ENCODE measurements at regions not wholly inside any gene's neighbourhood (a gene's known extent, or its start where the extent isn't known, plus 50 kb on each side); places are given as distances from the start of the nearest gene placed in this dataset.
"Not testable (repeated sequence)": the region's sequence is repeated elsewhere in the genome, so short reads cannot be mapped to it uniquely, and the experiment has no call there.

DNA sequence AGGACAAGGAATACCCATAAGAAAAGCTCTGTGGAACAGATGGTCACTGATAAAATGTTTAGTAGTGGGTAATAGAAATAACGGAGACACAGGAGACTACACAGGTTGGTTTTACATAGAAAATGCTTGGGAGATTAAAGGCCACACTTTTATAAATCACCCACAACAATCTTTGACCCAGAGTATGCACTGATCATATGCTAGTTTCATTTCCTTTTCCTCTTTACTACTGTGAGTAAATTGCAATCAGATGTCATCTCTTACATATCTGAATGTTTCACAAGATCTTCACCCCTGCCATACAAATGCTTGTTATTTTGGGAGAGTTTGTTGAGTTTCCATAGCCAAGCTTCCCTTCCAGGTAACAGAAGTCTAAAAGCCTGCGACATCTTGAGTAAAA is 978.4 kb upstream of the KLHL29 start:
- no peak overlapping the region for H3K4me3 ChIP-seq (ENCODE audit: extremely low read depth, insufficient read depth, low read length, poor library complexity, severe bottlenecking)
- no peak overlapping the region for H3K27ac ChIP-seq (ENCODE audit: low read depth, low read length, severe bottlenecking)
- no peaks in the 10 kb centered on the region for H3K4me1 ChIP-seq (ENCODE audit: control insufficient read depth, insufficient read depth, low read length, poor library complexity, severe bottlenecking)
- no peaks in the 10 kb centered on the region for H3K9me3 ChIP-seq (ENCODE audit: control insufficient read depth, low read length)
- WGBS, 2 experiments (ENCODE audit: insufficient coverage in 2 of 2): 100% methylated on average over 1 of the region's 2 CpGs; no CpG with 5 or more reads in 1 of the 2 experiments
- no peaks in the 10 kb centered on the region for H3K36me3 ChIP-seq (ENCODE audit: control insufficient read depth, insufficient read depth, low read length)

- H3K36me3 ChIP-seq (ENCODE audit: control insufficient read depth, insufficient read depth, low read length): no peaks in the 10 kb centered on the region
- peaks cover 4% of the 10 kb centered on the region for H3K9me3 ChIP-seq (ENCODE audit: control insufficient read depth, low read length)
- H3K4me1 ChIP-seq (ENCODE audit: control insufficient read depth, insufficient read depth, low read length, poor library complexity, severe bottlenecking): no peaks in the 10 kb centered on the region
- no peak overlapping the region for H3K27ac ChIP-seq (ENCODE audit: low read depth, low read length, severe bottlenecking)
- H3K4me3 ChIP-seq (ENCODE audit: extremely low read depth, insufficient read depth, low read length, poor library complexity, severe bottlenecking): no peak overlapping the region
These were observed 964.9 kb upstream of the KLHL29 start for GRCh38 chr2:22420076-22420475.

- Histone ChIP-seq H3K9me3 (ENCODE audit: control insufficient read depth, low read length) (no peaks in the 10 kb centered on the region), H3K4me1 (ENCODE audit: control insufficient read depth, insufficient read depth, low read length, poor library complexity, severe bottlenecking) (no peaks in the 10 kb centered on the region), H3K36me3 (ENCODE audit: control insufficient read depth, insufficient read depth, low read length) (no peaks in the 10 kb centered on the region), H3K27ac (ENCODE audit: low read depth, low read length, severe bottlenecking) (no peak overlapping the region), H3K4me3 (ENCODE audit: extremely low read depth, insufficient read depth, low read length, poor library complexity, severe bottlenecking) (no peak overlapping the region)
- no CpG with 5 or more reads among the region's 1 CpG for WGBS, 2 experiments (ENCODE audit: insufficient coverage in 2 of 2)
These were observed 942.9 kb upstream of the KLHL29 start for GRCh38 chr2:22442051-22442450.

DNA sequence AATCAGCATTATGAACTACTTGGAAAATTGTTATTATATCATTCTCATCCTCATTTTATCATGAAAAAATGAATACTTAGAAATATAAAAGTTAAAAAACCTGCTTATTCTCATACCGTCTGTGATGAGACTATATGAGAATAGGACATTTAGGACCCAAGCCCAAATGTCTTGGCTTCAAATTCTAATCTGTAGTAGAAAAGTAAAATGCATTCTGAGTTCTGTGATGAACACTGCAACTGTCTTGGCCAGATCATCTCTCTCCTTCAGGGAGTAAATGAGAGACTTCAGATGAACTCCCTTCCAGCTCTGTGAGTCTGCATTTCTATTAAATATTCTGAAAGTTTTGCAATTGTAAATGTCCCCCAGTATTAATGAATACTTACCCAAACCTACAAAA is 940.7 kb upstream of the KLHL29 start:
- Histone ChIP-seq H3K4me3 (ENCODE audit: extremely low read depth, insufficient read depth, low read length, poor library complexity, severe bottlenecking) (no peak overlapping the region), H3K27ac (ENCODE audit: low read depth, low read length, severe bottlenecking) (no peak overlapping the region), H3K4me1 (ENCODE audit: control insufficient read depth, insufficient read depth, low read length, poor library complexity, severe bottlenecking) (no peaks in the 10 kb centered on the region), H3K9me3 (ENCODE audit: control insufficient read depth, low read length) (no peaks in the 10 kb centered on the region), H3K36me3 (ENCODE audit: control insufficient read depth, insufficient read depth, low read length) (no peaks in the 10 kb centered on the region)
- WGBS, 2 experiments (ENCODE audit: insufficient coverage in 2 of 2): no CpG with 5 or more reads among the region's 1 CpG

- Histone ChIP-seq H3K4me1 (ENCODE audit: control insufficient read depth, insufficient read depth, low read length, poor library complexity, severe bottlenecking) (no peaks in the 10 kb centered on the region), H3K36me3 (ENCODE audit: control insufficient read depth, insufficient read depth, low read length) (no peaks in the 10 kb centered on the region), H3K4me3 (ENCODE audit: extremely low read depth, insufficient read depth, low read length, poor library complexity, severe bottlenecking) (no peak overlapping the region), H3K27ac (ENCODE audit: low read depth, low read length, severe bottlenecking) (no peak overlapping the region), H3K9me3 (ENCODE audit: control insufficient read depth, low read length) (no peaks in the 10 kb centered on the region)
- WGBS, 2 experiments (ENCODE audit: insufficient coverage in 2 of 2): 82% methylated on average over 4 of the region's 5 CpGs; no CpG with 5 or more reads in 1 of the 2 experiments
These were observed 935.3 kb upstream of the KLHL29 start for GRCh38 chr2:22449696-22450095.

DNA sequence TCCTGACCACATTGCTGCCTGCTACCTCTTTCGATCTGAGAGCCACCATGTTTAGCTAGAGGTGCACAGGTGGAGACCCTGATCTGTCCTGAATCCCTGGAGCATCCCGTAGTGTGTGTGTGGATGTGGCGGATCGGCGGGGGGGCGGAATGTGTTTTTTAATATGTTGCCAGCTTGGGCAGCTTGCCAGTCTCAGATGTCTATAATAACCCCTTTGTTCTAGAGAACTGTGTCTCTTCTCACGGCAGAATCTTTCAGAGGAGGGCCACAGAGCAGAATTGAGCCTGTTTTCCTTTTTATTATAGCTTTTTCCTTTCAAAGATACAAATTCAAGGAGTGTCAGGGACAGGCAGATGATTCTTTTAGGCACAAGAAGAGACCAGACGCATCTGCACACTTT is 934.1 kb upstream of the KLHL29 start:
- 65 to 89% methylated on average over 2 of the region's 8 CpGs for WGBS, 2 experiments (ENCODE audit: insufficient coverage in 2 of 2)

DNA sequence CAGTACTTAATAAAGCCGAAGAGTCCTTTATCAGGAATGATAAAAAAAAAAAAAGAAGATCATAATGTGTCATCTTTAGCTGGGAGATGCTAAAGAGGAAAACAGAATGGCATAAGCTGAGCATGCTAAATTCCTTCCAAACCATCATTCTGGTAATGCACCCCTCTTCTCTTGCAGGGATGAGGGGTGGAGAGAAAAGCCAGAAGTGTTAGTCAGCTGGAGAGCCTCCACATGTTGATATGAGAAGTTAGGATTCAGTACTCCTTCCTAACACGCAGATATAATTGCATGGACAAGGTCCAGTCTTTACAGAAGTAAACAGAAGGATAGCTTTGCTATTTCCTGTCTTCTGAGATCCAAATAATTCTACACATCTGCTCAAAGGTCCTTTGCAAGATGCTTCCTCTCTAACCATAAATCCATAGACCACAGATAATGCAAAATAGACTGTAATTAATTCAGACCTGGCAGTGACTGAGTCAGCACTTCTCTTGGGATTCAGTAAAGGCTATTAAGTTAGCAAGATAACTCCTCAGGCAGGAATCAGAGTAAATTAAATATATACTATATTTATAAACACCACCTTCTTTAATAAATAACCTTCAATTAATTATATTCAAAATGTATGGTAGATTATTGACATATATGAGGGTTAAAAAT is 930.0 kb upstream of the KLHL29 start:
- WGBS, 2 experiments (ENCODE audit: insufficient coverage in 2 of 2): no CpG with 5 or more reads among the region's 2 CpGs
- no peaks in the 10 kb centered on the region for H3K4me1 ChIP-seq (ENCODE audit: control insufficient read depth, insufficient read depth, low read length, poor library complexity, severe bottlenecking)
- H3K36me3 ChIP-seq (ENCODE audit: control insufficient read depth, insufficient read depth, low read length): no peaks in the 10 kb centered on the region
- no peak overlapping the region for H3K4me3 ChIP-seq (ENCODE audit: extremely low read depth, insufficient read depth, low read length, poor library complexity, severe bottlenecking)
- no peaks in the 10 kb centered on the region for H3K9me3 ChIP-seq (ENCODE audit: control insufficient read depth, low read length)
- H3K27ac ChIP-seq (ENCODE audit: low read depth, low read length, severe bottlenecking): no peak overlapping the region

More for the DNA sequence above, 934.1 kb upstream of the KLHL29 start:
- Histone ChIP-seq H3K4me3 (ENCODE audit: extremely low read depth, insufficient read depth, low read length, poor library complexity, severe bottlenecking) (no peak overlapping the region), H3K9me3 (ENCODE audit: control insufficient read depth, low read length) (no peaks in the 10 kb centered on the region), H3K4me1 (ENCODE audit: control insufficient read depth, insufficient read depth, low read length, poor library complexity, severe bottlenecking) (no peaks in the 10 kb centered on the region), H3K36me3 (ENCODE audit: control insufficient read depth, insufficient read depth, low read length) (no peaks in the 10 kb centered on the region), H3K27ac (ENCODE audit: low read depth, low read length, severe bottlenecking) (no peak overlapping the region)

GRCh38 chr2:22458440-22458839 is 926.5 kb upstream of the KLHL29 start:
- Histone ChIP-seq H3K4me1 (ENCODE audit: control insufficient read depth, insufficient read depth, low read length, poor library complexity, severe bottlenecking) (no peaks in the 10 kb centered on the region), H3K9me3 (ENCODE audit: control insufficient read depth, low read length) (no peaks in the 10 kb centered on the region), H3K4me3 (ENCODE audit: extremely low read depth, insufficient read depth, low read length, poor library complexity, severe bottlenecking) (no peak overlapping the region), H3K27ac (ENCODE audit: low read depth, low read length, severe bottlenecking) (no peak overlapping the region), H3K36me3 (ENCODE audit: control insufficient read depth, insufficient read depth, low read length) (no peaks in the 10 kb centered on the region)
- no CpG with 5 or more reads among the region's 1 CpG for WGBS, 2 experiments (ENCODE audit: insufficient coverage in 2 of 2)

DNA sequence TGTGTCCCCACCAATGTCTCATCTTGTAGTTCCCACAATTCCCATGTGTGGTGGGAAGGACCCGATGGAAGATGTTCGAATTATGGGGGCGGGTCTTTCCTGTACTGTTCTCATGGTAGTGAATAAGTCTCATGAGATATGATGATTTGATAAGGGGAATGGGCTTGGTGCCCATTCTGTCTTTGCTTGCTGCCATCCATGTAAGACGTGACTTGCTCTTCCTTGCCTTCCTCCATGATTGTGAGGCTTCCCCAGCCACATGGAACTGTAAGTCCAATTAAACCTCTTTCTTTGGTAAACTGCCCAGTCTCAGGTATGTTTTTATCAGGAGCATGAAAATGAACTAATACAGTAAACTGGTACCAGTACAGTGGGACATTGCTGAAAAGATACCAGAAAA is 909.9 kb upstream of the KLHL29 start:
- not testable (repeated sequence) for H3K9me3 ChIP-seq (ENCODE audit: control insufficient read depth, low read length); H3K4me3 ChIP-seq (ENCODE audit: extremely low read depth, insufficient read depth, low read length, poor library complexity, severe bottlenecking); H3K4me1 ChIP-seq (ENCODE audit: control insufficient read depth, insufficient read depth, low read length, poor library complexity, severe bottlenecking); H3K36me3 ChIP-seq (ENCODE audit: control insufficient read depth, insufficient read depth, low read length); H3K27ac ChIP-seq (ENCODE audit: low read depth, low read length, severe bottlenecking)
- 89 to 100% methylated on average over 1 to 3 of the region's 4 CpGs for WGBS, 2 experiments (ENCODE audit: insufficient coverage in 2 of 2)

DNA sequence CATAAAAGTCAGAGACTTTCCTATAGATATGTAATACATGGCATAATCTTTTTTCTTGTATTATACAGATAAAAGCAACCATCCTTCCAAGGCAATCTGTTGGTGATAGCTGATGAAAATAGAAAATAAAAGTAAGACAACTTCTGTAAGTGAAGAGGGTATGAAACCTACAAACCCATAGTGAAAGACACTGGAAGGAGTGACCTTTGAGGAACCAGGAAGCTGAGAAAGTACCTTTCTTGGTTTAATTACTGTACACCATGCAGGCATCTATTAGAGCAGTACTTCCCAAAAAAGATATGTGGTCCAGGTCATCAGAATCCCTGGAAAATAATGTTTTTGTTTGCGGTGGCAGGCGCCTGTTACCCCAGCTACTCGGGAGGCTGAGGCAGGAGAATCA is 906.6 kb upstream of the KLHL29 start:
- no peaks in the 10 kb centered on the region for H3K9me3 ChIP-seq (ENCODE audit: control insufficient read depth, low read length)
- 91 to 100% methylated on average over 3 of the region's 3 CpGs for WGBS, 2 experiments (ENCODE audit: insufficient coverage in 2 of 2)
- H3K36me3 ChIP-seq (ENCODE audit: control insufficient read depth, insufficient read depth, low read length): no peaks in the 10 kb centered on the region
- no peak overlapping the region for H3K27ac ChIP-seq (ENCODE audit: low read depth, low read length, severe bottlenecking)
- no peak overlapping the region for H3K4me3 ChIP-seq (ENCODE audit: extremely low read depth, insufficient read depth, low read length, poor library complexity, severe bottlenecking)
- no peaks in the 10 kb centered on the region for H3K4me1 ChIP-seq (ENCODE audit: control insufficient read depth, insufficient read depth, low read length, poor library complexity, severe bottlenecking)

DNA sequence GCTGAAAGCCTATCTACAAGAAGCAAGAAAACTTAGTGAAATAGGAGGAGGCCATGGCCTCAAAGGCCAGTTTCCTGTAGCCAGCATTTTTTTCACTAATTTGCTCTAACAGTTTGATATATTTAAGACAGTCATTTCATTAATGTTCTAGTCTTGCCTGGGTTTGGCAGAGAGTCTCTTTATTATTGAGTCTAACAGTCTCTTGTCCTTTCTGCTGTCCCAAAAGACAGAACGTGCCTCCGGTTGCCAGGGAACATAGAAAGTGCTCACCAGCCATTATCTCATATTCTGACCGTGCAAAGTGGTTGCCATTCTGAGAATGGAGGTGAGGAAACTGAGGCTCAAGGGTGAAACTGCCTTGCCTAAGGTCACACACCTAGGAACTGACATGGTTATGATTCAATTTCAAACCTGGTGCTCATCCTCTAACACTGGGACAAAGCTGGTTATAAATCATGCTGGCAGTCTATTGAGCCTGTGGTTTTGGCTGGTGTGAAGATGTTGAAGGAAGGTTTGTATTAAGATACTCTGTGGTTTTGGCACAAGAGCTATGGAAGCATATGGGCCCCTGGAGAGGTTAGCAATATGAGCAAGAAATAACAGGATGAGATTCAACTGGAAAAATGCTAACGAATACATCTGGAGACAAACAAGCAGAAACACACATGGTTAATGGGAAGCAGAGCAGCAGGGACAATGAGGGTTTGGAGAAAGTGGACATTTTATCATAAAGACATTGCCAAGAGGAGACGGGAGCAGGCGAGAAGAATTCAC is 903.3 kb upstream of the KLHL29 start:
- WGBS, 2 experiments (ENCODE audit: insufficient coverage in 2 of 2): 90 to 100% methylated on average over 3 to 4 of the region's 6 CpGs
- Histone ChIP-seq H3K4me1 (ENCODE audit: control insufficient read depth, insufficient read depth, low read length, poor library complexity, severe bottlenecking) (no peaks in the 10 kb centered on the region), H3K36me3 (ENCODE audit: control insufficient read depth, insufficient read depth, low read length) (no peaks in the 10 kb centered on the region), H3K9me3 (ENCODE audit: control insufficient read depth, low read length) (no peaks in the 10 kb centered on the region), H3K27ac (ENCODE audit: low read depth, low read length, severe bottlenecking) (no peak overlapping the region), H3K4me3 (ENCODE audit: extremely low read depth, insufficient read depth, low read length, poor library complexity, severe bottlenecking) (no peak overlapping the region)
